H1 (cell line): ENCODE measurements at regions not wholly inside any gene's neighbourhood (a gene's known extent, or its start where the extent isn't known, plus 50 kb on each side); places are given as distances from the start of the nearest gene placed in this dataset.

ENCODE experiments used
- CTCF ChIA-PET: fragments of 300-600 bp; sonication (Branson Sonifier 250); formaldehyde crosslinking; loops from one replicate; lab custom pipeline; 2021; ENCODE audit not compliant: partially characterized antibody; lab: Charles Lee
- POLR2A ChIA-PET: fragments of 300-600 bp; sonication (Branson Sonifier 250); formaldehyde crosslinking; loops from one replicate; lab custom pipeline; 2021; ENCODE audit warnings: inconsistent platforms; ENCODE audit not compliant: partially characterized antibody; lab: Charles Lee
- DNase-seq, 2 experiments: peaks; one replicate each; pipeline versions ENCODE4 v3.0.0 to v3.0.0-alpha.2; 2010 to 2022; ENCODE audit warnings: low spot score in 2 of 2, low read depth in 1 of 2, mixed read lengths in 1 of 2
- FAIRE-seq: peaks from 2 replicates; lab custom pipeline; 2011; peaks lifted over from hg19 to GRCh38; lab: Jason Lieb, UNC
- H2AFZ ChIP-seq: 2 replicates; pipeline ENCODE4 v1.8.1; 2012; ENCODE audit warnings: low read length, inconsistent platforms
- H2AK5ac ChIP-seq: 2 replicates; pipeline ENCODE4 v1.6.1; 2013; ENCODE audit warnings: low read depth, low read length
- H2BK120ac ChIP-seq: replicated peaks from 2 replicates; pipeline ENCODE3; 2013; ENCODE audit warnings: low read depth, low read length, inconsistent platforms
- H2BK12ac ChIP-seq: 2 replicates; pipeline ENCODE4 v1.6.1; 2013; ENCODE audit warnings: low read depth, low read length
- H2BK15ac ChIP-seq: 2 replicates; pipeline ENCODE4 v1.6.1; 2013; ENCODE audit warnings: low read length
- H2BK20ac ChIP-seq: 2 replicates; pipeline ENCODE4 v1.6.1; 2013; ENCODE audit warnings: low read length
- H2BK5ac ChIP-seq: 2 replicates; pipeline ENCODE4 v1.6.1; 2013; ENCODE audit warnings: low read depth, low read length
- H3K14ac ChIP-seq: 2 replicates; pipeline ENCODE4 v1.6.1; 2013; ENCODE audit warnings: inconsistent platforms; ENCODE audit not compliant: insufficient read length
- H3K18ac ChIP-seq: 2 replicates; pipeline ENCODE4 v1.6.1; 2013; ENCODE audit warnings: low read length; ENCODE audit errors: extremely low read depth
- H3K23ac ChIP-seq: 2 replicates; pipeline ENCODE4 v1.6.1; 2013; ENCODE audit warnings: inconsistent platforms; ENCODE audit not compliant: insufficient read length
- H3K23me2 ChIP-seq: 2 replicates; pipeline ENCODE4 v1.6.1; 2013; ENCODE audit warnings: low read depth, low read length
- H3K27ac ChIP-seq: 2 replicates; pipeline ENCODE4 v1.6.1; 2011; ENCODE audit warnings: low read depth, low read length, inconsistent platforms
- H3K27me3 ChIP-seq, 4 experiments: replicated peaks in 1 of 4; 1 replicate in 1 of 4; 2 replicates in 3 of 4; pipeline versions ENCODE4 v1.6.1 to v1.8.1; 2011 to 2013; ENCODE audit warnings: low read length in 3 of 4, mild to moderate bottlenecking in 3 of 4, inconsistent platforms in 2 of 4, mixed read lengths in 2 of 4, moderate library complexity in 1 of 4; ENCODE audit not compliant: control insufficient read depth in 3 of 4, insufficient read depth in 3 of 4; ENCODE audit errors: extremely low read depth in 1 of 4
- H3K36me3 ChIP-seq, 4 experiments: 2 replicates each; pipeline versions ENCODE4 v1.6.1 to v1.8.1; 2011 to 2013; ENCODE audit warnings: mild to moderate bottlenecking in 4 of 4, low read length in 3 of 4, moderate library complexity in 2 of 4, control low read depth in 1 of 4, inconsistent platforms in 1 of 4; ENCODE audit not compliant: insufficient read depth in 4 of 4, control insufficient read depth in 2 of 4
- H3K4ac ChIP-seq: replicated peaks from 2 replicates; pipeline ENCODE3; 2013; ENCODE audit warnings: low read length, low read depth, mixed read lengths, inconsistent platforms; ENCODE audit not compliant: insufficient read length
- H3K4me1 ChIP-seq, 4 experiments: replicated peaks in 1 of 4; 1 replicate in 1 of 4; 2 replicates in 3 of 4; pipeline versions ENCODE4 v1.6.1 to v1.8.1; 2011 to 2013; ENCODE audit warnings: low read length in 3 of 4, inconsistent platforms in 2 of 4, mixed read lengths in 1 of 4; ENCODE audit not compliant: insufficient read depth in 4 of 4, control insufficient read depth in 3 of 4
- H3K4me2 ChIP-seq, 2 experiments: 2 replicates each; pipeline versions ENCODE4 v1.6.1 to v1.8.1; 2011 to 2013; ENCODE audit warnings: low read depth in 2 of 2, low read length in 2 of 2, control low read depth in 1 of 2, inconsistent platforms in 1 of 2, mild to moderate bottlenecking in 1 of 2; ENCODE audit not compliant: insufficient read depth in 1 of 2
- H3K4me3 ChIP-seq, 4 experiments: fragments of 200-600, 300-600 bp in 1 of 4; sonication (generic), shearing (Covaris generic), sonication (Bioruptor Twin) in 1 of 4; 2 replicates each; pipeline versions ENCODE4 v1.5.1 to v1.8.1; 2011 to 2016; ENCODE audit warnings: low read length in 4 of 4, low read depth in 3 of 4, control low read depth in 2 of 4, inconsistent platforms in 2 of 4, mild to moderate bottlenecking in 2 of 4, mixed read lengths in 1 of 4, moderate library complexity in 1 of 4; ENCODE audit not compliant: insufficient read depth in 2 of 4; ENCODE audit errors: extremely low read depth in 1 of 4
- H3K56ac ChIP-seq: replicated peaks from 2 replicates; pipeline ENCODE3; 2013; ENCODE audit warnings: low read depth, mild to moderate bottlenecking, mixed read lengths, low read length, inconsistent platforms; ENCODE audit not compliant: insufficient read length
- H3K79me1 ChIP-seq: 2 replicates; pipeline ENCODE4 v1.6.1; 2013; ENCODE audit warnings: low read depth, low read length, control low read depth
- H3K79me2 ChIP-seq, 2 experiments: 2 replicates each; pipeline versions ENCODE4 v1.6.1 to v1.8.1; 2012 to 2013; ENCODE audit warnings: low read length in 2 of 2, mild to moderate bottlenecking in 2 of 2, inconsistent platforms in 1 of 2; ENCODE audit not compliant: insufficient read depth in 2 of 2, control insufficient read depth in 1 of 2
- H3K9ac ChIP-seq, 4 experiments: replicated peaks in 1 of 4; 1 replicate in 1 of 4; 2 replicates in 3 of 4; pipeline versions ENCODE4 v1.6.1 to v1.8.1; 2011 to 2013; ENCODE audit warnings: low read depth in 3 of 4, low read length in 3 of 4, control low read depth in 2 of 4, mild to moderate bottlenecking in 2 of 4, moderate library complexity in 2 of 4, inconsistent platforms in 1 of 4; ENCODE audit errors: extremely low read depth in 1 of 4
- H3K9me3 ChIP-seq, 2 experiments: 2 replicates each; pipeline versions ENCODE4 v1.6.1 to v1.8.1; 2012 to 2013; ENCODE audit warnings: mild to moderate bottlenecking in 2 of 2, moderate library complexity in 2 of 2, control low read depth in 1 of 2, inconsistent platforms in 1 of 2, low read depth in 1 of 2, low read length in 1 of 2, mixed read lengths in 1 of 2; ENCODE audit not compliant: insufficient read depth in 2 of 2
- H4K20me1 ChIP-seq, 2 experiments: replicated peaks in 1 of 2; 2 replicates each; pipeline versions ENCODE3 to v1.8.1; 2011 to 2013; ENCODE audit warnings: inconsistent platforms in 2 of 2, low read length in 2 of 2, mild to moderate bottlenecking in 1 of 2; ENCODE audit not compliant: insufficient read depth in 2 of 2, control insufficient read depth in 1 of 2
- H4K5ac ChIP-seq: 2 replicates; pipeline ENCODE4 v1.6.1; 2013; ENCODE audit warnings: low read length, low read depth, mixed read lengths, inconsistent platforms; ENCODE audit not compliant: insufficient read length
- H4K8ac ChIP-seq: 2 replicates; pipeline ENCODE4 v1.8.0; 2013; ENCODE audit warnings: mild to moderate bottlenecking, moderate library complexity, low read length, inconsistent platforms; ENCODE audit not compliant: insufficient read depth; ENCODE audit errors: extremely low read depth
- H4K91ac ChIP-seq: replicated peaks from 2 replicates; pipeline ENCODE3; 2013; ENCODE audit warnings: low read length, mixed read lengths, inconsistent platforms; ENCODE audit not compliant: insufficient read length
- BRCA1 ChIP-seq: IDR thresholded peaks from 2 replicates; pipeline ENCODE4 v1.6.1; 2012; ENCODE audit warnings: low read depth, low read length, improper control_type of control experiment
- EZH2 ChIP-seq: fragments of 200-600 bp; sonication (generic); IDR thresholded peaks from 2 replicates; pipeline ENCODE4 v1.7.1; 2012; ENCODE audit warnings: low read depth, mild to moderate bottlenecking, moderate library complexity, low read length, inconsistent platforms; ENCODE audit not compliant: severe bottlenecking
- FOSL1 ChIP-seq: IDR thresholded peaks from 2 replicates; pipeline ENCODE4 v1.6.1; 2011; ENCODE audit warnings: mild to moderate bottlenecking, low read depth, low read length, moderate library complexity; ENCODE audit not compliant: insufficient read depth
- POLR2A ChIP-seq, 2 experiments: IDR thresholded peaks; 1 replicate in 1 of 2; 2 replicates in 1 of 2; pipeline ENCODE4 v1.6.1; 2011; ENCODE audit warnings: low read depth in 2 of 2, low read length in 2 of 2, mild to moderate bottlenecking in 2 of 2; ENCODE audit errors: control extremely low read depth in 1 of 2
- SP1 ChIP-seq: IDR thresholded peaks from 2 replicates; pipeline ENCODE4 v1.6.1; 2011; ENCODE audit warnings: low read depth, low read length
- TAF1 ChIP-seq: IDR thresholded peaks from 2 replicates; pipeline ENCODE4 v1.6.1; 2011; ENCODE audit warnings: mild to moderate bottlenecking, low read depth, low read length
- USF2 ChIP-seq: IDR thresholded peaks from 2 replicates; pipeline ENCODE4 v1.6.1; 2011; ENCODE audit warnings: low read length, improper control_type of control experiment
- YY1 ChIP-seq: IDR thresholded peaks from 2 replicates; pipeline ENCODE4 v1.6.1; 2011; ENCODE audit warnings: low read depth, mild to moderate bottlenecking, low read length
- WGBS, 2 experiments: shearing (Covaris generic) in 1 of 2; methylation state at CpG; one replicate each; pipeline versions ENCODE4 v1.1.6 to v1.1.7; 2013 to 2015; ENCODE audit warnings: low lambda C conversion rate in 2 of 2, mixed read lengths in 2 of 2, inconsistent platforms in 1 of 2, low coverage in 1 of 2, missing lambda C conversion rate in 1 of 2; ENCODE audit not compliant: insufficient replicate concordance in 2 of 2, insufficient coverage in 1 of 2, insufficient read length in 1 of 2; ENCODE audit errors: extremely low coverage in 1 of 2, missing lambda C conversion rate in 1 of 2; 5-methylcytosine and 5-hydroxymethylcytosine counted together

- CTCF ChIA-PET, result no interaction called here
- DNase-seq, result no peak
Observed at GRCh38 chr5:118553662-118554061, 434.7 kb downstream of the DTWD2 start.

More at GRCh38 chr5:118553662-118554061, 434.7 kb downstream of the DTWD2 start:
- Histone ChIP-seq H2BK12ac (no peak overlapping the region), H4K20me1 (no peaks in the 10 kb centered on the region), H3K36me3 (no peaks in the 10 kb centered on the region), H3K4ac (no peak overlapping the region), H2AK5ac (no peak overlapping the region), H3K23me2 (no peaks in the 10 kb centered on the region), H3K79me2 (no peaks in the 10 kb centered on the region), H2BK120ac (no peak overlapping the region), H3K56ac (no peak overlapping the region), H3K9ac (no peak overlapping the region), H3K27ac (no peak overlapping the region), H3K4me1 (peaks cover 0 to 2% (median 0%) of the 10 kb centered on the region in 4 experiments; a peak in 1 of 7 replicates), H3K18ac (no peak overlapping the region), H3K4me3 (no peak overlapping the region), H4K91ac (no peak overlapping the region), H3K4me2 (no peak overlapping the region), H2AFZ (0 out of 2 replicates have a peak overlapping the region, but pooled peaks have one; percentile 40), H4K5ac (no peak overlapping the region), H3K23ac (no peak overlapping the region), H3K79me1 (no peaks in the 10 kb centered on the region), H2BK15ac (no peak overlapping the region), H2BK5ac (no peak overlapping the region), H3K14ac (no peak overlapping the region), H2BK20ac (no peak overlapping the region), H3K9me3 (no peaks in the 10 kb centered on the region), H4K8ac (no peak overlapping the region), H3K27me3 (no peaks in the 10 kb centered on the region)
- 73% methylated on average over 3 of the region's 3 CpGs; no CpG with 5 or more reads in 1 of the 2 experiments for WGBS, 2 experiments
- TF ChIP-seq USF2 (no peak), BRCA1 (no peak), YY1 (no peak), TAF1 (no peak), FOSL1 (no peak), SP1 (no peak), POLR2A (IDR thresholded peaks at IDR 0.05; ENCODE audit: control extremely low read depth in 1 of 2, low read depth in 2 of 2, low read length in 2 of 2) (no peak), EZH2 (no peak)
- POLR2A ChIA-PET, result no interaction called here
- FAIRE-seq, result no peak
